Lower leg skin (tissue), 3 donors: ENCODE measurements at regions not wholly inside any gene's neighbourhood (a gene's known extent, or its start where the extent isn't known, plus 50 kb on each side); places are given as distances from the start of the nearest gene placed in this dataset.

Experiments
- POLR2A ChIP-seq, 2 donors: fragments of 450-650 bp; IDR thresholded peaks; one replicate each; pipeline ENCODE4 v1.6.1; 2016 to 2017; ENCODE audit warnings: antibody characterized with exemption in 2 of 2, mild to moderate bottlenecking in 1 of 2, moderate library complexity in 1 of 2
- TF ChIP-seq, protein P1 (sequence below), 3 donors: fragments of 450-650 bp; IDR thresholded peaks; one replicate each; pipeline ENCODE4 v1.5.1; 2016; ENCODE audit warnings: antibody characterized with exemption in 3 of 3, mild to moderate bottlenecking in 3 of 3, moderate library complexity in 2 of 3

GRCh38 chr4:25539241-25539640 is 116.4 kb upstream of the SLC34A2 start:
- TF ChIP-seq, protein P1, sequence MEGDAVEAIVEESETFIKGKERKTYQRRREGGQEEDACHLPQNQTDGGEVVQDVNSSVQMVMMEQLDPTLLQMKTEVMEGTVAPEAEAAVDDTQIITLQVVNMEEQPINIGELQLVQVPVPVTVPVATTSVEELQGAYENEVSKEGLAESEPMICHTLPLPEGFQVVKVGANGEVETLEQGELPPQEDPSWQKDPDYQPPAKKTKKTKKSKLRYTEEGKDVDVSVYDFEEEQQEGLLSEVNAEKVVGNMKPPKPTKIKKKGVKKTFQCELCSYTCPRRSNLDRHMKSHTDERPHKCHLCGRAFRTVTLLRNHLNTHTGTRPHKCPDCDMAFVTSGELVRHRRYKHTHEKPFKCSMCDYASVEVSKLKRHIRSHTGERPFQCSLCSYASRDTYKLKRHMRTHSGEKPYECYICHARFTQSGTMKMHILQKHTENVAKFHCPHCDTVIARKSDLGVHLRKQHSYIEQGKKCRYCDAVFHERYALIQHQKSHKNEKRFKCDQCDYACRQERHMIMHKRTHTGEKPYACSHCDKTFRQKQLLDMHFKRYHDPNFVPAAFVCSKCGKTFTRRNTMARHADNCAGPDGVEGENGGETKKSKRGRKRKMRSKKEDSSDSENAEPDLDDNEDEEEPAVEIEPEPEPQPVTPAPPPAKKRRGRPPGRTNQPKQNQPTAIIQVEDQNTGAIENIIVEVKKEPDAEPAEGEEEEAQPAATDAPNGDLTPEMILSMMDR (IDR thresholded peaks at IDR 0.05), result no peak
- TF ChIP-seq POLR2A (IDR thresholded peaks at IDR 0.05), result no peak
